H1 (cell line): ENCODE measurements at regions not wholly inside any gene's neighbourhood (a gene's known extent, or its start where the extent isn't known, plus 50 kb on each side); places are given as distances from the start of the nearest gene placed in this dataset.

Experiments
- ATF2 ChIP-seq: IDR thresholded peaks from 2 replicates; pipeline ENCODE4 v1.6.1; 2012; ENCODE audit warnings: low read length, inconsistent platforms
- CHD2 ChIP-seq: IDR thresholded peaks from 2 replicates; pipeline ENCODE4 v1.6.1; 2012; ENCODE audit warnings: low read length, improper control_type of control experiment
- CREB1 ChIP-seq: IDR thresholded peaks from 2 replicates; pipeline ENCODE4 v1.6.1; 2012; ENCODE audit warnings: inconsistent platforms
- FOSL1 ChIP-seq: IDR thresholded peaks from 2 replicates; pipeline ENCODE4 v1.6.1; 2011; ENCODE audit warnings: mild to moderate bottlenecking, low read depth, low read length, moderate library complexity; ENCODE audit not compliant: insufficient read depth

- no peak for TF ChIP-seq CHD2
- no peak for TF ChIP-seq FOSL1
- no peak for TF ChIP-seq CREB1
- no peak for TF ChIP-seq ATF2
These were observed 131.0 kb upstream of the RFC3 start (continued) for GRCh38 chr13:33686772-33687480.
